ENCODE measurements at regions not wholly inside any gene's neighbourhood (a gene's known extent, or its start where the extent isn't known, plus 50 kb on each side); places are given as distances from the start of the nearest gene placed in this dataset.

DNA sequence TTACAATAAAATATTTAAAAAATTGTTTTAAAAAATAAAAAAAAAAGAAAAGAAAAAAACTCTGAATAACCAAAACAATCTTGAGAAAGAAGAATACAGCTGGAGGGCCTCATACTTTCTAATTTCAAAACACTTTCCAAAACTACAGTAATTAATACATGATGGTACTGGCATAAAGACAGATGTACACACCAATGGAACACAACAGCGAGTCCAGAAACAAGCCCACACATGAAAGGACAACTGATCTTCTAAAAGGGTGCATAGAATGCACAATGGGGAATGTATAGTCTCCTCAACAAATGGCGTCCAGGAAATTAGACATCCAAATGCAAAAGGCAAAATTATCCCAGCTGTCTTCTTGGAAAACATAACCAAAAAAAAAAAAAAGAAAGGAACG, 99.6 kb downstream of the LURAP1L start:
- no peak for DNase-seq (ENCODE audit: low read depth)

DNA sequence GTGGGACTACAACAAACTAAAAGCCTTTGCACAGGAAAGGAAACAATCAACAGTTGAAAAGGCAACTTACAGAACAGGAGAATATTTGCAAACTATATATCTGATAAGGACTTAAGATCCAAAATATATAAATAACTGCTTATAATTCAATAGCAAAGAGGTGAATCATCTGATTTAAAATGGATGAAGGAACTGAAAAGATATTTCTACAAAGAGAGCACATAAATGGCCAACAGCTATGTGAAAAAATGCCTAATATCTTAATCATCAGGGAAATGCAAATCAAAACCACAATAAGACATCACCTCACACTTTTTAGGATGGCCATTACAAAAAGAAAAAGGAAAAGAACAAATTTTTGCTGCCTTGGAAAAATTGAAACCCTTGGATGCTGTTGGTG, 100.4 kb downstream of the LURAP1L start:
- DNase-seq (ENCODE audit: low read depth) = peak; percentile 57

DNA sequence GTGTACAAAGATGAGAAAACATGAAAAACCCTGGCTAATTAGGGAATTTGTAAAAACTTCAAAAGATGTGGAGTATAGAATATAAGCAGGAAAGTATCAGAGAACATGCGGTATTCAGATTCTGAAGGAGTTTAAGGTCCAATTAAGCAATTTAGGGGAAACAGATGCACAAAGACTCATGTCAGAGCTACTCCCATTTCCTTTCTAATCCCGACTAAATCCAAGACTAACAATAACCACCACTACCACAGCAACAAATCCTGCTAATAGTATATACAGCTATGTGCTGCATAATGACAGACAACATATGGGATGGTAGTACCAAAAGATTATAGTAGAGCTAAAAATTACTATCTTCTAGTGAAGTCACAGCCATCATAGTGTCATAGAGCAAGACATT, 102.1 kb downstream of the LURAP1L start:
- no peak for DNase-seq (ENCODE audit: low read depth)

DNA sequence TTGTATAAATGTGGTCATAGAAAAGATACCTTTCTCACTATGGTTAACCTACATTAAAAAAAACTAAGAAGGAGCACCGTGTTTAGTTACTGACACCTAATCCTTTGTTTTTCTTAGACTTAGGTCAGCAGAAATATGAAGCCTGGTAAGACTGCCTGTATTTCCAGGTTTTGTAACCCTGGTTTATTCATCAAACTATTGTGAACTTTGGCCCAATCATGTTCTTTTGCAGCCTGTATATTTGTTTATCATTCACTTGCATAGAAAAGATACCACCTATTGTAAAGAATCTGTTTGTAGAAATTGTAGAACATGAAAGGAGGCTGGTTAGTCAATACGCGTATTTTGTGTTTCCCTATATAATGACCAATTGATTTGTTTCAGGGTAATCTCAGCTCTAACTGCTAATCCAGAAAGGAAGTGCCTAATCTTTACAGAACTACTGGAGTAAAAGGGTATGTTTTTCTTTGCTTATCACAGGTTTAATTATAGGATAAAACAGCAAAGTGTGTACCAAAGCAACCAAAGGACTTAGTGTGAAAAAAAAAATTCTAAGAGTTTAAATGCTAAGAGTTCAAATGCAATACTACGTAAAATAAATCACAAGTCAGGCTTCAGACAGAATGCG, 103.6 kb downstream of the LURAP1L start:
- peak; percentile 55 for DNase-seq (ENCODE audit: low read depth)

DNA sequence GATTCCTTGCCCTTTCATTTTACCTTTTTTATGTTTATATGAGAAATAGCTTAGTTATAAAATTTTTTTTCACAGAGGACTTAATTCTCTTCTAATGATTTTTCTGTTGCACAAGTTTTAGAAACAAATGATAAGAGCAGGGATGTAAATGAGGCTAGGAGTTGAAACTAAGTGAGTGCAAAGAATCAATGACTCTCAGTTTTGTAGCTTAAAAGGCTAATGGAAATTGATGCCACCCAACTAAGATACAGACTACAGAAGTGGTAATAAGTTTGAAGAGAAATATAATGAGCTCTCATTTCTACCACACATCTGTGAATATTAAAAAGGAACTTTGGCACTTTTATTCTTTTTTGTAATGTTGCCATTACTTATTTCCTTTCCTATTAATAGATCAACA, 105.1 kb downstream of the LURAP1L start:
- DNase-seq (ENCODE audit: low read depth) = no peak

DNA sequence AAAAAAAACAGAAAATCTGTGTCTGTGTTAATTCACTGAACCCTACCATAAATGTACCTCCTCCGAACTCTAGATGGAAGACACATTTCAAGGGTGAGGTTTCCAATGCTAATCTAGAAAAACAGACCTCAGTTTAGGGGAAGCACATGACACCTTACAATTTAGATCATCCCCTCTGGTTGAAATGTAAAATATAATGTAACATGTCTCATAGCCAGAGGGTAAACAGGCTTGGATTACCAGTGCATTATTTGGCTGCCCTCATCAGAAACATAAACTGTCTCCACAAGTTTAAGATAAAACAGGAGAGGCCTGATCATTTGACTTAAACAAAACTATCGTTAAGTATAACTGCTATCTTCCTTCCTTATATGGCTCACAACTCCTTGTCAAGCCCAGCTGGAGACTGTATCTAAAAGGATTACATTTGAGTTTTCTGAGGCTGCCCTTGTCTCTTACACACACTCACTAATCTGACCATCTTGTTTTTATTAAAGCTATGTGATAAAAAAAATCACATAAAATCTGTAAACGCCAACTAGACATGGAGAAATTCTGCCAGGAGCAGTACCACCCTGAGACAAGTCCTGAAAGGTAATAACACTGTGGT, 105.7 kb downstream of the LURAP1L start:
- DNase-seq (ENCODE audit: low read depth) = no peak

DNA sequence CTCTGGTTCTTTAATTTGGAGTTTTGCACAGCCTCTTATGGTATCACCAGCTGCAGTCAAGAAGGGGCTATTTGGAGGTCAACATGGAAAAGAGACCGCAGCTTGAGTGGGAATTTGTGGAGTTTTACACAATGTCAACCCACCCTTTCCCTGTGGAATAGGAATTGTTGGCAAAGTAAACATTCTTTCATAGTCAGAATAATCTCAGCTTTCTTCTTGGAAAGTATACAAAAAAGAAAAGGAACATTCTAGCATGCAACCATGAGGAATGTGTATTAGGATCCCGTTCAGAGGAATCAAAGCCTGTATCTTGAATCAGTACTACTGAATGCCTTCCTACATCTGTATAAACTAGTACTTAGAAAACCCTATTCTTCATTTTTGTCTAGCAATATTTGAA, 107.6 kb downstream of the LURAP1L start:
- peak; percentile 83 for DNase-seq (ENCODE audit: low read depth)

DNA sequence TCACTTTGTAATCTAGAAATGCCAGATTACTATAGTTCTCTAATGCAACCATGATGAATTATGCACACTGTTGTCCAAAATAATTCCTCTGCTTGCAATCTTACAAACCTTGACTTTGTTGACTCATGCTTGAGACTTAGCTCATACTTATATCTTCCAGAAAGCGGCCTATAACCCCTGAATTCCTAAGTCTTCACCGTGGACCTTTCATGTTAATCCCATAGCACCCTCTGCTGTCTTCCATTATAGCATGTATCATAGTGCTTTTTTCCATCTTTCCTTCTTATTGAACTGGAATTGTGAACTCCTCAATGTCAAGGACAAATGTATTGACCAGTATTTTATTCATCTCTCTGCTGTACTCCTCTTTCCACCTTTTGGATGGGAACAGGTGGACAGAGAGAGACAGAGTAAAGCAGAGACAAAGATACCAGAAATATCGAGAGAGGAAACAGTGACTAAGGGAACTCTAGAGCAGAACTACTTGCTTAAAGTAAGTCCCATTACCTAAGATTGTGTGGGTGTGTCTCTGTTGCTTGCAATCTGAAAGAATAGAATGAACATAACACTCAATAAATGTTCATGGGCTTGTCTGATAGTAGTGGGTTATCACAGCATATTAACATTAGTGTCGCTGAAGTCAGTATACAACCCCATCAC, 110.0 kb downstream of the LURAP1L start:
- peak; percentile 81 for DNase-seq (ENCODE audit: low read depth)

DNA sequence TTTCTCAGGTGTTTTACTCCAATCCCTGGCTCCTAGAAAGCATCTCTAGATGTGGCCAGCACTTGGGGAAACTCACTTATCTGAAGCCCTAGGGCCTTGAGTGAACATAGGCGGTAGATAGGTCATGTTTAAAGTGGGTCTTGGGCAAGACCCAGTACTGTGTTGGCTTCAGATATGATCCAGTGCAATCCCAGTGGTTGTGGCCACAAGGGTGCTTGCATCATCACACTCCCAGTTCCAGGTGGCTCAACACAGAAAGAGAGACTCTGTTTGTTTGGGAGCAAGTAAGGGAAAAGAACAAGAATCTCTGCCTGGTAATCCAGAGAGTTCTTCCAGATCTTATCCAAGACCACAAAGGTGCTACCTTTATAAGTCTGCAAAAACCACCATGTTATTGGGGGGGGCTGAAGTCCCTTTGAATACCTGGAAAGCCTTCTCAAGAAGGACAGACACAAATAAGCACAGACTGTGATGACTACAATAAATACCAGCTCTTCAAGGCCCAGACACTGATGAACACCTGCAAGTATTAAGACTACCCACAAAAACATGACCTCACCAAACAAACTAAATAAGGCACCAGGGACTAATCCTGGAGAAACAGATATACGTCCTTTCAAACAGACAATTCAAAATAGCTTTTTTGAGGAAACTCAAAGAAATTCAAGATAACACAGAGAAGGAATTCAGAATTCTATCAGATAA, 114.7 kb downstream of the LURAP1L start:
- DNase-seq (ENCODE audit: low read depth) = no peak

DNA sequence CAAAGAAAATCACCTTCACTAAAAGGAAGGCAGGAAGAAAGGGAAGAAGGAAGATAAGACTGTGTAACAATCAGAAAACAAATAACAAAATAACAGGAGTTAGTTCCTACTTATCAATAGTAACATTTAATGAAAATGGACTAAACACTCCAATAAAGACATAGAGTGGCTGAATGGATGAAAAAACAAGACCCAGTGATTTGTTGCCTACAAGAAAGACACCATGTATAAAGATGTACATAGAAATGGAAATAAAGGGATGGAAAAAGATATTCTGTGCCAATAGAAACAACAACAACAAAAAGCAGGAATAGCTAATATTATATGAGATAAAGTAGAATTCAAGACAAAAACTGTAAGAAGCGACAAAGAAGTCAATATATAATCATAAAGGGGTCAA, 116.8 kb downstream of the LURAP1L start:
- DNase-seq (ENCODE audit: low read depth) = no peak

DNA sequence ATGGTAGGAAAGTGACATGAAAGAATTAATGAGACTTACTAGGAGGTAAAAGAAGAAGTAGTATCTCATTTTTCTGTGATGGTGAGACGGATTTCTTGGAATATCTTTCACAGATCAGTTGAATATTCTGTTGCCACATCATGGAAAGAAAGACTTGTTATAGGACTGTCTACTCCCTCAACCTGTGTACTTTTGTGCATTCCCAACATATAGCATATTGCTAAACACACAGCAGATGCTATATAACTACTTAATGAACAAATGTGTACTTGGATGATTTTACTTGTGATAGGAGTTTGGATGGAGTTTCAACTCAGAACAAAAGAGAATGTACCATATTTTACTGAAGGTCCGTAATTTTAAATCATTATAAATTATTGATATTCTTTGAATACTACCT, 128.5 kb downstream of the LURAP1L start:
- no peak for DNase-seq (ENCODE audit: low read depth)

DNA sequence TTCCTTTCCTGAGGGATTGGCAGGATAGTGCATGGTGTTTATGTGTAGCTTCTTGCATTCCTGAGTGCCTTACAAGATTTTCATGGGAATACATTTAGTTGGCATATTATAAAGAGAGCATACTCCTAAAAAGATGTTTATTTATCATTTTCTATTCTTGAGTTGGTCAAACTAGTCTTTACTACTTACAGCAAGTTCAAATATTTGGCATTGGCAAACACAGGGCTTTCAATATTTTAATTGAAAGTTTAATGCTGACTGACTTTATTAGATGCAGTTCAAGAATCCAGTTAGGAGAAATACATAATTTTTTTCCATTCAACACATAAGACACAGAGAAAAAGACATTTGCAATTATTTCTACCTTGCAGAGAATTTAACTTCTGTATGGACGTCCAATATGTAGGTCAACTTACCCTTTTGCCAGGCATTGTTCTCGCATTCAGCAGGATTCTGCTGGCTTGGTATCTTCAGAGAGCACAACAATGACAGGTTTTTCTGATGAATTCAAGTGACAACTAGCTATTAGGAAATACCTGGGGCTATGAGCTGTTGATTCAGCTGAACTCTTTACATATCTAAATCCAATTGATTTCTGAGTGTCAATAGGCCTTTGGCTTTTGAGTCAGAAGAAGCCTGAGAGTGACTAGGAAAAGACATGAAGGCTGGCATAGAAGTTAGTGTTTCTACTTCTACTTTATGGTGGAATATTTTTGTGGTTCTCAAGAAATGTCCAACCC, 129.6 kb downstream of the LURAP1L start:
- DNase-seq (ENCODE audit: low read depth) = no peak

DNA sequence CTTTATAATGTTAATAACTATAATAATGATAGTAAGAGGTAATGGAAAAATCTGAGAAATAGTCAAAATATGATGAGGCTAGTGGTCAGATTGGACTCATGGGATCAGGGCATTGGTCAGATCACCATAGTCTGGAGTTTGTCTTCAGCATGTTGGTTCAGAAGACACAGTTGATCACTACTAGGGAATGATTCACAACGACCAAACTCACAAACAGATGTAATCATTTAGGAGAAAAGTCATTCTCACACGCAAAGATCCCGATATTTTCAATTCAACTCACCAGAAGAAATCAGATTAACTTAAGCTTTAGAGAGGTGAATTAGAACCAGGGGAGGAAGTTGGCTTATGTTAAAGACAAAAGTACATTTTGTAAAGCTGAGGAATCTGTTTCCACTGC, 131.8 kb downstream of the LURAP1L start:
- no peak for DNase-seq (ENCODE audit: low read depth)

DNA sequence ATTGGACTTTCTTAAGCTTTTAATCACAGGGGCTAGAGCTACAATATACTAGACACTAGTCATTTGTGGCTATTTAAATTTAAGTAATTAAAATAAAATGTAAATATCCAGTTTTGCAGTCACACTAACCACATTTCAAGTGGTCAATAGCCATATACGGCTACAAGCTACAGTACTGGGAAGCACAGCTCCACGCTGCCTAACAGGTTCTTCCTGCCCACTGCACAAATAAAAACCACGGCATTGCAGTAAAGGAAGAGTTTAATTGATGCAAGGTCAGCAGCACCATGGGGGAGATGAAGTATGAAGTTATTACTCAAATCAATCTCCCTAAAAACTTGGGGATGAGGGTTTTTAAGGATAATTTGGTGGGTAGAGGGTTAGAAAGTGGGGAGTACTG, 134.1 kb downstream of the LURAP1L start:
- DNase-seq (ENCODE audit: low read depth) = no peak

DNA sequence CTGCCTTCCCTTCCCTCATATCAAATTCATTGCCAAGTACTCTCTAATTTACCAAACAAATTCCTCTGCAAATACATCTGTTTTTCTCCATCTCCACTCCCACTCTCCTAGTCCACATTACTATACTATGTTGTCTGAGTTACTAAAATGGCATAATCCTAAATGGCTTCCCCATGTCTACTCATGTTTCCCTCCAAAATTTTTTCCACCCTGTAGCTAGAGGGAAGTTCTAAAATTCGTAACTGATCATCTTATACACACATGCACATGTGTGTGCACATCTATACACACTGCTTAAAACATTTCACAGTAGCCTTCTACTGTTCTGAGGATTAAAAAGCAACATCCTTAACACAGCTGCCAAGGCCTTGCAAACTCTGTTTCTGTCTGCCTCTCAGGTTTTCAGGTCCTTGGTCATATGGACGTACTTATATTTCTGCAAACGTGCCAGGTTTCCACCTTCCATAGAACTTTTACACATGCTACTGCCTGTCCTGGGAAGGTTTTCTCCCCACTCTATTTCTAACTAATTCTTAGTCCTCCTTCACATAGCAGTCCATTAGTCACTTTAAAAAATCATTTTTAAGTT, 140.6 kb downstream of the LURAP1L start:
- no peak for DNase-seq (ENCODE audit: low read depth)

DNA sequence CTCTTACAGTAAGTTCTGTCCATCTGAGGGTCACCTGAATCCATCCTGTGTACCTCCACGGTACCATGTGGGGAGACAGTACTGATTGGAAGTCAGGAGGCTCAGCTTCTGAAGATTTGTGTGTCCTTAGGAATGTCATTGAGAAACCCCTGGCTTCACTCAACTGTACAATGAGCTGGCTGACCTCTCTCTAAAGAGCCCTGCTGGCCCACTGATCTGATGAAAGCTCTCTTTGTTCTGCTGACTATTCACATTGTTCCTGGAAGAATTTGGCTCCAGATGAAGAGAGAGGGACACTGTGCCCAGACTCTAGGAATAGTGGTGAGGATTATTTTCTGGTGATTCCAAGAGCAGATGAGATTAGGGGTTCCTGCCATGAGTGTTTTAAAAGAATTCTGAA, 141.2 kb downstream of the LURAP1L start:
- no peak for DNase-seq (ENCODE audit: low read depth)

DNA sequence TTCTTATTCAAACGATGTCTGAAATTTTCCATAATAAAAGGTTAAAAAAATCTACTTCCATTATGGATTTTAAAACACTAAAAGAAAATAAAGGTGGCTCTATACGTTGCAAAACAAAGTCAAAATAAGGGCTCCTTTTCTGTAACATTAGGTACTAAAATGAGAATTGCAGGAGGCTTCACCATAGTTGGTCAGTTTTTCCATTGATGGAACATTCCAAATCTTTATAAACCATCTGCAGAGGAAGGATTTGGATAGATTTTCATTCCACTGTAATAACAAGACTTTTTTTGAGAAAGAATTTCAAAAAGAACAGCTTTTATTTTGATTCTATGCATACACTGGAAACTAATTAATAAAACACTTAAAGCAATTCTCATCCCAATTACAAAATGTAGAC, 145.6 kb downstream of the LURAP1L start:
- DNase-seq (ENCODE audit: low read depth) = no peak

DNA sequence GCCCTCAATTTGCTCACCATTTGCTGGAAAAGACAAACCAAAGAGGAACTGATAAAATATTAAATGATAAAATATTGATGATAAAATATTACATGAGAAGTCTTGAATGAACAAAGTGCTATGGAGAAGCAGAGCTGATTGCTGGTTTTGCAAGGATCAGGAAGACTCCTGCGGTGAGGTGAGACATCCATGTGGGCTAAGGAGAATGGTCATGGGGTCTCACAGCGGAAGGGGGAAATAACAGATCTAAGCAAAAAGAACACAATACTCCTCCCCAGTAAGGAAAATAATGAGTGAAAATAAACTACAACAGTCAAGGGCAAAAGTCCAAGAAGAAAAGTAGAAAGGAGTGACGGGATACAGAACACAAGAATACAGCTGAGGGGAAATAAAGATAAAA, 146.8 kb downstream of the LURAP1L start:
- no peak for DNase-seq (ENCODE audit: low read depth)

DNA sequence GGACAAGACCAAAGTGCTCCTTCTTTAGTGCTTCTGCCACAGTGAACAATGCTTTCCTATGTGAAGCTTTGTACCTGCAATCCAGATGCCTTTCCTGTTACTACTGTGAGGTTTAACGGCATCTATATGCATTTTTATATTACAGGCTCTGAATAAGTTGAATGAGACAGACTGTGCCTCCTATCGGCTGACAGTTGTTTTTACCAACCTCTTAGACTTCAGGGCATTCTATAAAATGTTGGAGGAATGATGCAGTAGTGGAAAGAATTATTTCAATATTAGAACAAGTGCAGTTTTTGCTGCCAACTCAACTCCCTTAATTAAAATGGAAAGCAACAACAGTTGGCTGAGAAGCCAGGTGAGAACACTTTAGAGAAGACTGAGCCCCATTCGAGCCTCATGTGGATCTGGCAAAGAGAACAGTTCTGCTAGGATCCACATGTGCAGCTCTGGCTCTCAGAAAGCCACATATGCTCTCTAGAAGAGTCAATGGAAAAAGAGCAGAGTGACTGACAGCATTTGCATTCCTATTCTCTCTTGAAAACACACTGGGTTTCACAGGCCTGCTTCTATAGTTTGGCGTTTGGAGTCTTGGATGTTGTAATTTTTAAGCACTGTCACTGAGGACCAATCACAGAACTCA, 147.5 kb downstream of the LURAP1L start:
- no peak for DNase-seq (ENCODE audit: low read depth)

DNA sequence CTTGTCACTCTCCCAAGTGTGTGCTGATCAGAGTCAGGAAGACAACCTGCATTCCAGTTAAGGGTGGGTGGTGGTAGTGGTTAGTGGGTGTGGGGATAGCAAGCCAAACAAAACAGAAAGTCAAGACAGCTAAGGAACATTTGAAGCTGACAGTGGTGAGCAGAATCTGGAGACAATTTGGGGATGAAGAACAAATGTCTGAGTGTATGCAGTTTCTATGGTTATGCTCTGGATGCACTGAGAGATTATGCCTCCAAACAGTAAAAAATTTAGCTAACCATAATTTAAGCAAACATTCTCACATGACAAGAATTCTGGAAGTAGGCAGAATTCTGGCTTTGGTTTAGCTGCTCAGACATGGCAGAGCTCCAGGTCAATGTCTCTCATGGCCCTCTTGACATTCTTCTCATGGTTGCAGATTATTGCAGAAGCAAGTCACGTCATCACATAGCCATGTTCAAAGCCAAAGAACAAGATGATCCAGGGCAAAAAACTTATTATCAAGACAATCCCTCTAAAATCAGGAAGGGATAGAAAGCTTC, 148.7 kb downstream of the LURAP1L start:
- peak; percentile 73 for DNase-seq (ENCODE audit: low read depth)

DNA sequence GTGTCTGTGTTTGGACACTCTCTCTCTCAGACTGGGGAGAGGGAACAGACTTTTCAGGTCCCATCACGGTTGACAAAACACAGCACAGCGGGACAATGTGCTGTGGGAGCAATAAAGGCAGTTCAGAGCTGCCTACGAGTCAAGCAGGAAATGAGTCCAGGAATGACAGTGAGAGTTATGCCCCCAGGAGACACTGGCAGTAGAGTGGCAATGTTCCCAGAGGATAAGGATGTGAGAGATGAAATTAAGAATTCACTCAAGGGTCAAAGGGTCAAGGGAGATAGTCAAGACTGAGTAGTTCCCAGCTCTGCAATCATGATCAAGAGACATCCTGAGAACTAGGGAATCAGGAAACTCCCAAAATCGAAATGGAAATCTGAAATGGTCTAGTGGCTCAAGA, 156.1 kb downstream of the LURAP1L start:
- peak; percentile 18 for DNase-seq (ENCODE audit: low read depth)
